GM23248 (cell line): ENCODE measurements at regions not wholly inside any gene's neighbourhood (a gene's known extent, or its start where the extent isn't known, plus 50 kb on each side); places are given as distances from the start of the nearest gene placed in this dataset.

ENCODE experiments used
- EZH2 ChIP-seq: fragments of 200-600 bp; sonication (generic); IDR thresholded peaks from 2 replicates; pipeline ENCODE4 v1.6.1; 2018; ENCODE audit warnings: antibody characterized with exemption, mild to moderate bottlenecking; ENCODE audit not compliant: insufficient read depth, poor library complexity, severe bottlenecking
- EZH2phosphoT487 ChIP-seq: fragments of 200-600 bp; sonication (generic); IDR thresholded peaks from 2 replicates; pipeline ENCODE4 v1.6.1; 2018; ENCODE audit warnings: antibody characterized with exemption, moderate library complexity, mild to moderate bottlenecking, low read depth; ENCODE audit not compliant: insufficient read depth

GRCh38 chr3:148439254-148439822 lies 258.4 kb upstream of the AGTR1 start:
- TF ChIP-seq EZH2 = no peak
- TF ChIP-seq EZH2phosphoT487 = no peak
